ENCODE measurements at regions not wholly inside any gene's neighbourhood (a gene's known extent, or its start where the extent isn't known, plus 50 kb on each side); places are given as distances from the start of the nearest gene placed in this dataset.

DNA sequence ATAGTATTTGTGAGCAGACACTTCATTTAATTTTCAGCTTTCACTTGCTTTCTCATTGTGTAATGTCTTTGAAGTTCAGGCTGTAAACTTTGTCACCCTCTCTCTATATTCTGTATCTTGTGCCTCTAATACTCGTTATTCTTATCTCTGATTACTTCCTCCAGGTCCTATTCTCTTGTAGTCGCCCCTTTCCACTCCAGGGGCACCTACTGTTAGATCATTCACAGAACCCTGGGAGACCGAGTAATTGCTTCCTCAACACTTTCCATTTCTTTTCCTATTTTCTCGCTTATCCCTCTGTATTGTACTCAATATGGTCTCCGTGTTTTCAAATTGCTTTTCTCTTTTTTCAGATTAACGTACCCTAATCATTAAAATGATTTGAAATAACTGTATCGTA lies 93.9 kb upstream of the TDRD3 start:
- TF ChIP-seq TAF1 (IDR thresholded peaks at IDR 0.05; ENCODE audit: borderline replicate concordance, insufficient read depth, low read length) (no peak), FOXP2 (optimal IDR thresholded peaks at IDR 0.05; ENCODE audit: borderline replicate concordance, extremely low read depth, extremely low read length, insufficient read depth) (no peak), POLR2AphosphoS5 (IDR thresholded peaks at IDR 0.05; ENCODE audit: low read depth, low read length) (no peak), SIN3A (IDR thresholded peaks at IDR 0.05; ENCODE audit: borderline replicate concordance, insufficient read depth, low read length) (no peak)
- TF ChIP-seq, protein P1, sequence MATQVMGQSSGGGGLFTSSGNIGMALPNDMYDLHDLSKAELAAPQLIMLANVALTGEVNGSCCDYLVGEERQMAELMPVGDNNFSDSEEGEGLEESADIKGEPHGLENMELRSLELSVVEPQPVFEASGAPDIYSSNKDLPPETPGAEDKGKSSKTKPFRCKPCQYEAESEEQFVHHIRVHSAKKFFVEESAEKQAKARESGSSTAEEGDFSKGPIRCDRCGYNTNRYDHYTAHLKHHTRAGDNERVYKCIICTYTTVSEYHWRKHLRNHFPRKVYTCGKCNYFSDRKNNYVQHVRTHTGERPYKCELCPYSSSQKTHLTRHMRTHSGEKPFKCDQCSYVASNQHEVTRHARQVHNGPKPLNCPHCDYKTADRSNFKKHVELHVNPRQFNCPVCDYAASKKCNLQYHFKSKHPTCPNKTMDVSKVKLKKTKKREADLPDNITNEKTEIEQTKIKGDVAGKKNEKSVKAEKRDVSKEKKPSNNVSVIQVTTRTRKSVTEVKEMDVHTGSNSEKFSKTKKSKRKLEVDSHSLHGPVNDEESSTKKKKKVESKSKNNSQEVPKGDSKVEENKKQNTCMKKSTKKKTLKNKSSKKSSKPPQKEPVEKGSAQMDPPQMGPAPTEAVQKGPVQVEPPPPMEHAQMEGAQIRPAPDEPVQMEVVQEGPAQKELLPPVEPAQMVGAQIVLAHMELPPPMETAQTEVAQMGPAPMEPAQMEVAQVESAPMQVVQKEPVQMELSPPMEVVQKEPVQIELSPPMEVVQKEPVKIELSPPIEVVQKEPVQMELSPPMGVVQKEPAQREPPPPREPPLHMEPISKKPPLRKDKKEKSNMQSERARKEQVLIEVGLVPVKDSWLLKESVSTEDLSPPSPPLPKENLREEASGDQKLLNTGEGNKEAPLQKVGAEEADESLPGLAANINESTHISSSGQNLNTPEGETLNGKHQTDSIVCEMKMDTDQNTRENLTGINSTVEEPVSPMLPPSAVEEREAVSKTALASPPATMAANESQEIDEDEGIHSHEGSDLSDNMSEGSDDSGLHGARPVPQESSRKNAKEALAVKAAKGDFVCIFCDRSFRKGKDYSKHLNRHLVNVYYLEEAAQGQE (IDR thresholded peaks at IDR 0.05; ENCODE audit: insufficient read depth in 1 of 2, low read depth in 2 of 2, low read length in 2 of 2): no peak

DNA sequence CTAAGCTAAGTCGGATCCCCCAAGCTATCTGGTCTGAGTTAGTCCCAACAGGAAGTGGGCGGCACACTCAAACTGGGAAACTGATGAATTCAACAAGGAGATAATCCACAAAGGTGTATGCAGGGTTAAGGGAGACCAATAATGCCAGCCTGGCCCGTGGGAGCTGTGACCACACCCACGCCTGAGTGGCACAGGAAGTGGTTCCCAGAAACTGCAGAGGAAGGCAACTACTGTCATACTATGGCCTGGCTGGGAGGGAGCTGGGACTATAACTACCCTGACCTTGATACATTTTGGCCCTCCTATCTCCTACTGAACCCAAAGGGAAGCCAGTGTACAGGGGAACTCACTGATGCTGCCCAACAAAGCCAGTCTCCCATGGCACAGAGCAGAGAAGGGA lies 85.5 kb upstream of the TDRD3 start:
- TF ChIP-seq TAF1 (IDR thresholded peaks at IDR 0.05; ENCODE audit: borderline replicate concordance, insufficient read depth, low read length): no peak
- TF ChIP-seq SIN3A (IDR thresholded peaks at IDR 0.05; ENCODE audit: borderline replicate concordance, insufficient read depth, low read length): no peak
- TF ChIP-seq, protein P1 (IDR thresholded peaks at IDR 0.05; ENCODE audit: insufficient read depth in 1 of 2, low read depth in 2 of 2, low read length in 2 of 2): no peak
- no peak for TF ChIP-seq FOXP2 (optimal IDR thresholded peaks at IDR 0.05; ENCODE audit: borderline replicate concordance, extremely low read depth, extremely low read length, insufficient read depth)
- no peak for TF ChIP-seq POLR2AphosphoS5 (IDR thresholded peaks at IDR 0.05; ENCODE audit: low read depth, low read length)

DNA sequence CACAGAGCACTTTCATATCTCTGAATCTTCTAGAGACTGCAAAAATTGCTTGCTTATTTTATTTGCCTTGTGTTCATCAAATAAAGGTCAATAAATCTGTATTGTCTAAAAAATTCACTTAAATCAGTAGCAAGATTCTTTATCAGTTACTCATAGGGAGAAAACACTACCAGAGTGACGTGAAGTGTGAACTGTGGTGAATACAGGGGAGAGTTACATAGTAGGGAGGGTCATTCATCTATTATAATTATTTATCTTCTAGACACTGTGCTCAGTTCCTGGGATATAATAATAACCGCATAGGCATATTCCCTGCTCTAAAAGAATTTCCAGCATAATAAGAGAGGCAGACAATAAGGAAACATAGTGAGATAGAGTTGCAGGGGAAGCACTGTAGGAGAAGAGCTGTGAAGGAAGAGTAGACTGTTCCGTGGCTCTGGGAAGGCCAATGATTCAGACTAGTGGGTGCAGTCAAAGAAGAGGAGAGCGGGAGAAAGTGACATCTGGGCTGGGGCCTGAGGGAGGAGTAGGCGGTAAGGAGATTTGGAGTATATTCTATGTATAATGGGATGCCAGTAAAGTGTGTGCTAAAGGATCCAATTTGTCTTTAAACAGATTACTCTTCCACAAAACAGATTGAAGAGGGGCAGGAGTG lies 84.0 kb upstream of the TDRD3 start:
- TF ChIP-seq POLR2AphosphoS5 (IDR thresholded peaks at IDR 0.05; ENCODE audit: low read depth, low read length) (no peak), FOXP2 (optimal IDR thresholded peaks at IDR 0.05; ENCODE audit: borderline replicate concordance, extremely low read depth, extremely low read length, insufficient read depth) (no peak), TAF1 (IDR thresholded peaks at IDR 0.05; ENCODE audit: borderline replicate concordance, insufficient read depth, low read length) (no peak), SIN3A (IDR thresholded peaks at IDR 0.05; ENCODE audit: borderline replicate concordance, insufficient read depth, low read length) (no peak)
- TF ChIP-seq, protein P1 (IDR thresholded peaks at IDR 0.05; ENCODE audit: insufficient read depth in 1 of 2, low read depth in 2 of 2, low read length in 2 of 2): no peak

DNA sequence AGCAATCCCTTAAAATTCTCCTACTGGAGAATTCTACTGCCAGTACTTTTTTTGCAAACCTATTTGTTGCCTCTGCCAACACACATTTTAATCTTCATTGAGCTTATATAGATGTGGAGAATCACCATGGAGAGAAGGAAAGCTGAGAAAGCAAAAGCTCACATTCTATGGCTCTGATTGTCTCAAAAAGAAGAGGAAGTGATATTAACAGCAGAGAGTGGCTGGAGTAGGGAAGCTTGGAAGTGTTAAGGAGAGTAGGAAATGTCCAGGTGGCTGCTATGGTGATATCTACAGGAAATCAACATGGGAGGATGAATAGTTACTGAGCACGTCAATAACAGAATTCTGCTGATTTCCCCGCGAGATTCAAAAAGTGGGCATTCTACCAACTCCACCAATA lies 78.8 kb upstream of the TDRD3 start:
- TF ChIP-seq POLR2AphosphoS5 (IDR thresholded peaks at IDR 0.05; ENCODE audit: low read depth, low read length): no peak
- TF ChIP-seq, protein P1 (IDR thresholded peaks at IDR 0.05; ENCODE audit: insufficient read depth in 1 of 2, low read depth in 2 of 2, low read length in 2 of 2): no peak
- no peak for TF ChIP-seq SIN3A (IDR thresholded peaks at IDR 0.05; ENCODE audit: borderline replicate concordance, insufficient read depth, low read length)
- no peak for TF ChIP-seq TAF1 (IDR thresholded peaks at IDR 0.05; ENCODE audit: borderline replicate concordance, insufficient read depth, low read length)
- no peak for TF ChIP-seq FOXP2 (optimal IDR thresholded peaks at IDR 0.05; ENCODE audit: borderline replicate concordance, extremely low read depth, extremely low read length, insufficient read depth)

Measured in PFSK-1 (cell line).